GM19468 (cell line): ENCODE measurements at regions not wholly inside any gene's neighbourhood (a gene's known extent, or its start where the extent isn't known, plus 50 kb on each side); places are given as distances from the start of the nearest gene placed in this dataset.
"Not testable (repeated sequence)": the region's sequence is repeated elsewhere in the genome, so short reads cannot be mapped to it uniquely, and the experiment has no call there.

Source experiments
- ATAC-seq: cut with Tn5 transposase; IDR thresholded peaks from one replicate; pipeline ENCODE4 v1.9.1; 2021; ENCODE audit warnings: mild to moderate bottlenecking, moderate library complexity, moderate number of reproducible peaks; ENCODE audit not compliant: unreplicated experiment; ENCODE audit errors: extremely low read depth

- no peak for ATAC-seq
Measured at GRCh38 chr6:82624251-82624650, 260.6 kb downstream of the TPBG start.

- not testable (repeated sequence) for ATAC-seq
Measured at GRCh38 chr6:82626946-82627345, 263.3 kb downstream of the TPBG start.

GRCh38 chr6:82629921-82630320, 266.3 kb downstream of the TPBG start:
- ATAC-seq: no peak

GRCh38 chr6:82641677-82642076, 278.1 kb downstream of the TPBG start:
- ATAC-seq: no peak

GRCh38 chr6:82645536-82646230, 282.1 kb downstream of the TPBG start:
- ATAC-seq: no peak

- no peak for ATAC-seq
Measured at GRCh38 chr6:82646231-82646615, 282.6 kb downstream of the TPBG start.

GRCh38 chr6:82651845-82652335, 288.3 kb downstream of the TPBG start:
- ATAC-seq: no peak

GRCh38 chr6:82679232-82679631, 315.6 kb downstream of the TPBG start:
- ATAC-seq: no peak

GRCh38 chr6:82680192-82680591, 316.6 kb downstream of the TPBG start:
- ATAC-seq: no peak

GRCh38 chr6:82681119-82681714, 317.6 kb downstream of the TPBG start:
- ATAC-seq: no peak

GRCh38 chr6:82686719-82687118, 323.1 kb downstream of the TPBG start:
- ATAC-seq: no peak

GRCh38 chr6:82687855-82688254, 324.2 kb downstream of the TPBG start:
- ATAC-seq: no peak

- no peak for ATAC-seq
Measured at GRCh38 chr6:82690283-82690682, 326.7 kb downstream of the TPBG start.

- ATAC-seq: no peak
Measured at GRCh38 chr6:82691997-82692396, 328.4 kb downstream of the TPBG start.

- no peak for ATAC-seq
Measured at GRCh38 chr6:82693094-82693493, 329.5 kb downstream of the TPBG start.

- no peak for ATAC-seq
Measured at GRCh38 chr6:82701341-82701740, 337.7 kb downstream of the TPBG start.

- ATAC-seq: no peak
Measured at GRCh38 chr6:82702574-82702973, 339.0 kb downstream of the TPBG start.

- ATAC-seq: no peak
Measured at GRCh38 chr6:82703230-82703629, 339.6 kb downstream of the TPBG start.

- ATAC-seq: no peak
Measured at GRCh38 chr6:82704045-82704444, 340.4 kb downstream of the TPBG start.

GRCh38 chr6:82705579-82705978, 342.0 kb downstream of the TPBG start:
- ATAC-seq: no peak

GRCh38 chr6:82711105-82711827, 347.6 kb downstream of the TPBG start:
- ATAC-seq: no peak
